ENCODE measurements at regions not wholly inside any gene's neighbourhood (a gene's known extent, or its start where the extent isn't known, plus 50 kb on each side); places are given as distances from the start of the nearest gene placed in this dataset.

- Histone ChIP-seq H3K9me3 (ENCODE audit: control insufficient read depth, insufficient read depth, low read length) (no peaks in the 10 kb centered on the region), H3K27me3 (ENCODE audit: control insufficient read depth, insufficient read depth, low read length) (no peaks in the 10 kb centered on the region), H3K4me3 (ENCODE audit: low read depth, low read length) (no peak overlapping the region), H3K27ac (ENCODE audit: low read depth, low read length) (no peak overlapping the region), H3K4me1 (ENCODE audit: control insufficient read depth, insufficient read depth, low read length) (no peaks in the 10 kb centered on the region), H3K36me3 (ENCODE audit: control insufficient read depth, insufficient read depth, low read length) (peaks cover 14% of the 10 kb centered on the region), H3K9ac (ENCODE audit: low read depth, low read length) (no peak overlapping the region)
Observed at GRCh38 chr9:23635276-23635675, 190.8 kb downstream of the ELAVL2 start.

- Histone ChIP-seq H3K27ac (ENCODE audit: low read depth, low read length) (no peak overlapping the region), H3K27me3 (ENCODE audit: control insufficient read depth, insufficient read depth, low read length) (no peaks in the 10 kb centered on the region), H3K4me3 (ENCODE audit: low read depth, low read length) (no peak overlapping the region)
Observed at GRCh38 chr9:23636199-23636598, 189.8 kb downstream of the ELAVL2 start.

GRCh38 chr9:23638011-23638410 lies 188.0 kb downstream of the ELAVL2 start:
- Histone ChIP-seq H3K4me1 (ENCODE audit: control insufficient read depth, insufficient read depth, low read length) (no peaks in the 10 kb centered on the region), H3K9ac (ENCODE audit: low read depth, low read length) (no peak overlapping the region), H3K27me3 (ENCODE audit: control insufficient read depth, insufficient read depth, low read length) (no peaks in the 10 kb centered on the region), H3K4me3 (ENCODE audit: low read depth, low read length) (no peak overlapping the region), H3K9me3 (ENCODE audit: control insufficient read depth, insufficient read depth, low read length) (no peaks in the 10 kb centered on the region), H3K36me3 (ENCODE audit: control insufficient read depth, insufficient read depth, low read length) (peaks cover 21% of the 10 kb centered on the region), H3K27ac (ENCODE audit: low read depth, low read length) (no peak overlapping the region)

More at GRCh38 chr9:23636199-23636598, 189.8 kb downstream of the ELAVL2 start:
- Histone ChIP-seq H3K9me3 (ENCODE audit: control insufficient read depth, insufficient read depth, low read length) (no peaks in the 10 kb centered on the region), H3K4me1 (ENCODE audit: control insufficient read depth, insufficient read depth, low read length) (no peaks in the 10 kb centered on the region), H3K9ac (ENCODE audit: low read depth, low read length) (no peak overlapping the region), H3K36me3 (ENCODE audit: control insufficient read depth, insufficient read depth, low read length) (peaks cover 14% of the 10 kb centered on the region)

GRCh38 chr9:23638837-23639426 lies 187.1 kb downstream of the ELAVL2 start:
- no peaks in the 10 kb centered on the region for H3K4me1 ChIP-seq (ENCODE audit: control insufficient read depth, insufficient read depth, low read length)
- H3K9ac ChIP-seq (ENCODE audit: low read depth, low read length) = no peak overlapping the region
- H3K4me3 ChIP-seq (ENCODE audit: low read depth, low read length) = no peak overlapping the region
- H3K9me3 ChIP-seq (ENCODE audit: control insufficient read depth, insufficient read depth, low read length) = no peaks in the 10 kb centered on the region
- no peak overlapping the region for H3K27ac ChIP-seq (ENCODE audit: low read depth, low read length)
- no peaks in the 10 kb centered on the region for H3K27me3 ChIP-seq (ENCODE audit: control insufficient read depth, insufficient read depth, low read length)
- H3K36me3 ChIP-seq (ENCODE audit: control insufficient read depth, insufficient read depth, low read length) = peaks cover 22% of the 10 kb centered on the region

Measured in HUES48 (cell line).